CD14-positive monocyte (primary cell): ENCODE measurements at regions not wholly inside any gene's neighbourhood (a gene's known extent, or its start where the extent isn't known, plus 50 kb on each side); places are given as distances from the start of the nearest gene placed in this dataset.

Experiments used
- DNase-seq, 3 donors: peaks; one replicate each; pipeline ENCODE4 v3.0.0-alpha.2; 2011 to 2022
- H2AFZ ChIP-seq: 2 replicates; pipeline ENCODE4 v1.6.0; 2012; ENCODE audit warnings: mild to moderate bottlenecking, low read depth, low read length, inconsistent platforms; ENCODE audit not compliant: insufficient read depth, poor library complexity, severe bottlenecking
- H3K27ac ChIP-seq, 2 donors: 1 replicate in 1 of 2; 2 replicates in 1 of 2; pipeline ENCODE4 v1.5.1; 2012 to 2013; ENCODE audit warnings: low read length in 2 of 2, control low read depth in 1 of 2, inconsistent platforms in 1 of 2, low read depth in 1 of 2, mild to moderate bottlenecking in 1 of 2
- H3K27me3 ChIP-seq, 2 donors: one replicate each; pipeline versions ENCODE4 v1.6.0 to v1.6.1; 2011 to 2013; ENCODE audit warnings: low read length in 2 of 2; ENCODE audit not compliant: control insufficient read depth in 2 of 2, insufficient read depth in 2 of 2
- H3K36me3 ChIP-seq, 2 donors: replicated peaks in 1 of 2; 1 replicate in 1 of 2; 2 replicates in 1 of 2; pipeline versions ENCODE4 v1.5.1 to v1.6.1; 2012 to 2013; ENCODE audit warnings: low read length in 2 of 2, control low read depth in 1 of 2, inconsistent platforms in 1 of 2, mild to moderate bottlenecking in 1 of 2; ENCODE audit not compliant: insufficient read depth in 2 of 2, control insufficient read depth in 1 of 2
- H3K4me1 ChIP-seq, 2 donors: 1 replicate in 1 of 2; 2 replicates in 1 of 2; pipeline versions ENCODE4 v1.5.1 to v1.6.1; 2012 to 2013; ENCODE audit warnings: low read length in 2 of 2, control low read depth in 1 of 2, inconsistent platforms in 1 of 2, mild to moderate bottlenecking in 1 of 2, moderate library complexity in 1 of 2; ENCODE audit not compliant: insufficient read depth in 2 of 2, control insufficient read depth in 1 of 2
- H3K4me2 ChIP-seq: replicated peaks from 2 replicates; pipeline ENCODE3; 2012; ENCODE audit warnings: low read length, moderate library complexity, mild to moderate bottlenecking; ENCODE audit not compliant: poor library complexity, severe bottlenecking; ENCODE audit errors: extremely low read depth
- H3K4me3 ChIP-seq, 3 experiments: fragments of 200-600 bp in 1 of 3; sonication (generic) in 1 of 3; replicated peaks in 1 of 3; 1 replicate in 2 of 3; 2 replicates in 1 of 3; pipeline ENCODE4 v1.5.1; 2011 to 2013; ENCODE audit warnings: low read length in 3 of 3, mild to moderate bottlenecking in 3 of 3, control low read depth in 2 of 3, low read depth in 2 of 3, inconsistent platforms in 1 of 3, moderate library complexity in 1 of 3
- H3K79me2 ChIP-seq: 2 replicates; pipeline ENCODE4 v1.6.0; 2012; ENCODE audit warnings: mild to moderate bottlenecking, control low read depth, inconsistent platforms, low read length, moderate library complexity; ENCODE audit not compliant: insufficient read depth
- H3K9ac ChIP-seq: 2 replicates; pipeline ENCODE4 v1.6.0; 2017; ENCODE audit warnings: low read length, mild to moderate bottlenecking; ENCODE audit not compliant: insufficient read depth, poor library complexity, severe bottlenecking
- H3K9me3 ChIP-seq, 2 donors: replicated peaks in 1 of 2; 1 replicate in 1 of 2; 2 replicates in 1 of 2; pipeline versions ENCODE4 v1.5.1 to v1.6.1; 2012 to 2013; ENCODE audit warnings: low read length in 2 of 2, control low read depth in 1 of 2; ENCODE audit not compliant: control insufficient read depth in 1 of 2, insufficient read depth in 1 of 2
- H4K20me1 ChIP-seq: 2 replicates; pipeline ENCODE4 v1.6.0; 2012; ENCODE audit warnings: mild to moderate bottlenecking, low read length, control low read depth, moderate library complexity; ENCODE audit not compliant: insufficient read depth
- H3K27ac Mint-ChIP-seq, 7 donors: one replicate each; pipeline ENCODE4 v1.8.0; 2020; ENCODE audit warnings: mild to moderate bottlenecking in 7 of 7, mixed read lengths in 7 of 7, moderate library complexity in 6 of 7, inconsistent platforms in 2 of 7
- H3K27me3 Mint-ChIP-seq, 3 donors: one replicate each; pipeline ENCODE4 v1.8.0; 2021 to 2022; ENCODE audit warnings: low read depth in 3 of 3, mild to moderate bottlenecking in 3 of 3, mixed read lengths in 3 of 3, moderate library complexity in 3 of 3, inconsistent platforms in 1 of 3
- H3K36me3 Mint-ChIP-seq, 2 donors: one replicate each; pipeline ENCODE4 v1.8.0; 2020; ENCODE audit warnings: mixed read lengths in 2 of 2, inconsistent platforms in 1 of 2, mild to moderate bottlenecking in 1 of 2
- H3K4me1 Mint-ChIP-seq: one replicate; pipeline ENCODE4 v1.8.0; 2020; ENCODE audit warnings: mild to moderate bottlenecking, mixed read lengths
- H3K4me3 Mint-ChIP-seq, 2 donors: one replicate each; pipeline ENCODE4 v1.8.0; 2020; ENCODE audit warnings: mild to moderate bottlenecking in 2 of 2, mixed read lengths in 2 of 2, moderate library complexity in 1 of 2
- H3K9me3 Mint-ChIP-seq, 7 donors: one replicate each; pipeline ENCODE4 v1.8.0; 2020 to 2022; ENCODE audit warnings: mixed read lengths in 7 of 7, mild to moderate bottlenecking in 6 of 7, moderate library complexity in 6 of 7, inconsistent platforms in 2 of 7
- CTCF ChIP-seq: fragments of 200-600 bp; IDR thresholded peaks from one replicate; pipeline ENCODE4 v1.8.0; 2022; ENCODE audit warnings: antibody characterized with exemption, mild to moderate bottlenecking
- WGBS: methylation state at CpG from one replicate; pipeline ENCODE4 v1.1.5; 2013; ENCODE audit warnings: missing lambda C conversion rate; ENCODE audit not compliant: insufficient coverage; 5-methylcytosine and 5-hydroxymethylcytosine counted together
- intact Hi-C, 2 donors: fragments of 100-400 bp; cut with micrococcal nuclease; formaldehyde crosslinking; loops; one replicate each; pipeline versions ENCODE4 v1.15.0 to v1.15.1; 2023

GRCh38 chr11:27250867-27251665, 111.9 kb downstream of the CCDC34 start:
- no peaks in the 10 kb centered on the region for H3K4me1 Mint-ChIP-seq
- H3K4me3 Mint-ChIP-seq = no peak overlapping the region
- peaks cover 0 to 15% (median 6%) of the 10 kb centered on the region in 7 donors for H3K9me3 Mint-ChIP-seq
- DNase-seq = no peak
- no peaks in the 10 kb centered on the region for H3K27me3 ChIP-seq
- H3K4me2 ChIP-seq = no peak overlapping the region
- H3K27ac Mint-ChIP-seq = no peak overlapping the region
- H3K36me3 ChIP-seq = no peaks in the 10 kb centered on the region
- no peaks in the 10 kb centered on the region for H3K36me3 Mint-ChIP-seq
- no peak overlapping the region for H3K27ac ChIP-seq
- no peak overlapping the region for H3K4me3 ChIP-seq
- no peaks in the 10 kb centered on the region for H3K79me2 ChIP-seq
- no peak for TF ChIP-seq CTCF
- H2AFZ ChIP-seq = no peak overlapping the region
- no CpG with 5 or more reads among the region's 5 CpGs for WGBS
- intact Hi-C loops = no loop called here
- H3K27me3 Mint-ChIP-seq = peaks cover 0 to 2% (median 0%) of the 10 kb centered on the region in 3 donors
- no peaks in the 10 kb centered on the region for H4K20me1 ChIP-seq
- H3K9me3 ChIP-seq = peaks cover 0 to 2% of the 10 kb centered on the region in 2 donors
- no peaks in the 10 kb centered on the region for H3K4me1 ChIP-seq
- no peak overlapping the region for H3K9ac ChIP-seq

- H3K27ac Mint-ChIP-seq = no peak overlapping the region
- H3K36me3 Mint-ChIP-seq = no peaks in the 10 kb centered on the region
- TF ChIP-seq CTCF = no peak
- Histone ChIP-seq H3K4me3 (no peak overlapping the region), H3K9ac (no peak overlapping the region), H3K79me2 (no peaks in the 10 kb centered on the region), H4K20me1 (no peaks in the 10 kb centered on the region), H2AFZ (no peak overlapping the region), H3K27ac (no peak overlapping the region), H3K36me3 (no peaks in the 10 kb centered on the region), H3K4me2 (no peak overlapping the region), H3K27me3 (no peaks in the 10 kb centered on the region), H3K4me1 (no peaks in the 10 kb centered on the region), H3K9me3 (peaks cover 0 to 2% of the 10 kb centered on the region in 2 donors)
- no peaks in the 10 kb centered on the region for H3K4me1 Mint-ChIP-seq
- peaks cover 0 to 14% (median 6%) of the 10 kb centered on the region in 7 donors for H3K9me3 Mint-ChIP-seq
- no peak overlapping the region for H3K4me3 Mint-ChIP-seq
- intact Hi-C loops = no loop called here
- H3K27me3 Mint-ChIP-seq = peaks cover 0 to 2% (median 0%) of the 10 kb centered on the region in 3 donors
- DNase-seq = no peak
- 80% methylated on average over 9 of the region's 13 CpGs for WGBS
These were observed 114.2 kb downstream of the CCDC34 start for GRCh38 chr11:27248576-27249509.
